OCI-LY7 (cell line): ENCODE measurements at regions not wholly inside any gene's neighbourhood (a gene's known extent, or its start where the extent isn't known, plus 50 kb on each side); places are given as distances from the start of the nearest gene placed in this dataset.

ENCODE experiments used
- CTCF ChIP-seq: fragments of 200-600 bp; sonication (generic); conservative IDR thresholded peaks from 2 replicates; pipeline ENCODE4 v1.5.1; 2014; ENCODE audit warnings: mild to moderate bottlenecking, antibody characterized with exemption, low read length, moderate library complexity, mixed read lengths
- EZH2phosphoT487 ChIP-seq: fragments of 200-600 bp; sonication (generic); IDR thresholded peaks from 2 replicates; pipeline ENCODE4 v1.6.1; 2018; ENCODE audit warnings: low read depth, borderline replicate concordance, mild to moderate bottlenecking, mixed run types, antibody characterized with exemption, low read length, moderate library complexity, mixed read lengths

- no peak for TF ChIP-seq EZH2phosphoT487
- no peak for TF ChIP-seq CTCF
Observed at GRCh38 chr10:36325815-36326214, 683.7 kb upstream of the FZD8 start.
